HFFc6 (cell line): ENCODE measurements at regions not wholly inside any gene's neighbourhood (a gene's known extent, or its start where the extent isn't known, plus 50 kb on each side); places are given as distances from the start of the nearest gene placed in this dataset.

ENCODE experiments used
- DNase-seq: peaks from one replicate; pipeline ENCODE4 v3.0.0-alpha.2; 2018
- H3K27ac Mint-ChIP-seq: 2 replicates; pipeline ENCODE4 v1.8.0; 2020; ENCODE audit warnings: mild to moderate bottlenecking, mixed read lengths
- H3K27me3 Mint-ChIP-seq: 2 replicates; pipeline ENCODE4 v1.8.0; 2021; ENCODE audit warnings: mild to moderate bottlenecking, moderate library complexity, mixed read lengths; ENCODE audit not compliant: insufficient read depth
- H3K36me3 Mint-ChIP-seq: 2 replicates; pipeline ENCODE4 v1.8.0; 2021; ENCODE audit warnings: low read depth, mixed read lengths
- H3K4me1 Mint-ChIP-seq: 2 replicates; pipeline ENCODE4 v1.8.0; 2020; ENCODE audit warnings: low read depth, mixed read lengths
- H3K4me3 Mint-ChIP-seq: 2 replicates; pipeline ENCODE4 v1.8.0; 2020; ENCODE audit warnings: mild to moderate bottlenecking, moderate library complexity, mixed read lengths
- H3K9me3 Mint-ChIP-seq: 2 replicates; pipeline ENCODE4 v1.8.0; 2020; ENCODE audit warnings: mild to moderate bottlenecking, mixed read lengths
- TF ChIP-seq, protein P1 (sequence below): fragments of 200-600 bp; sonication (generic); IDR thresholded peaks from 2 replicates; pipeline ENCODE4 v1.5.0; 2021; ENCODE audit warnings: antibody characterized with exemption, mild to moderate bottlenecking

GRCh38 chr18:60585670-60586069, 213.1 kb upstream of the MC4R start:
- H3K9me3 Mint-ChIP-seq, result peaks cover 23% of the 10 kb centered on the region
- no peaks in the 10 kb centered on the region for H3K4me1 Mint-ChIP-seq
- H3K36me3 Mint-ChIP-seq, result no peaks in the 10 kb centered on the region
- no peak for DNase-seq
- H3K4me3 Mint-ChIP-seq, result no peak overlapping the region
- TF ChIP-seq, protein P1, sequence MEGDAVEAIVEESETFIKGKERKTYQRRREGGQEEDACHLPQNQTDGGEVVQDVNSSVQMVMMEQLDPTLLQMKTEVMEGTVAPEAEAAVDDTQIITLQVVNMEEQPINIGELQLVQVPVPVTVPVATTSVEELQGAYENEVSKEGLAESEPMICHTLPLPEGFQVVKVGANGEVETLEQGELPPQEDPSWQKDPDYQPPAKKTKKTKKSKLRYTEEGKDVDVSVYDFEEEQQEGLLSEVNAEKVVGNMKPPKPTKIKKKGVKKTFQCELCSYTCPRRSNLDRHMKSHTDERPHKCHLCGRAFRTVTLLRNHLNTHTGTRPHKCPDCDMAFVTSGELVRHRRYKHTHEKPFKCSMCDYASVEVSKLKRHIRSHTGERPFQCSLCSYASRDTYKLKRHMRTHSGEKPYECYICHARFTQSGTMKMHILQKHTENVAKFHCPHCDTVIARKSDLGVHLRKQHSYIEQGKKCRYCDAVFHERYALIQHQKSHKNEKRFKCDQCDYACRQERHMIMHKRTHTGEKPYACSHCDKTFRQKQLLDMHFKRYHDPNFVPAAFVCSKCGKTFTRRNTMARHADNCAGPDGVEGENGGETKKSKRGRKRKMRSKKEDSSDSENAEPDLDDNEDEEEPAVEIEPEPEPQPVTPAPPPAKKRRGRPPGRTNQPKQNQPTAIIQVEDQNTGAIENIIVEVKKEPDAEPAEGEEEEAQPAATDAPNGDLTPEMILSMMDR, result no peak
- no peaks in the 10 kb centered on the region for H3K27me3 Mint-ChIP-seq
- H3K27ac Mint-ChIP-seq, result no peak overlapping the region

DNA sequence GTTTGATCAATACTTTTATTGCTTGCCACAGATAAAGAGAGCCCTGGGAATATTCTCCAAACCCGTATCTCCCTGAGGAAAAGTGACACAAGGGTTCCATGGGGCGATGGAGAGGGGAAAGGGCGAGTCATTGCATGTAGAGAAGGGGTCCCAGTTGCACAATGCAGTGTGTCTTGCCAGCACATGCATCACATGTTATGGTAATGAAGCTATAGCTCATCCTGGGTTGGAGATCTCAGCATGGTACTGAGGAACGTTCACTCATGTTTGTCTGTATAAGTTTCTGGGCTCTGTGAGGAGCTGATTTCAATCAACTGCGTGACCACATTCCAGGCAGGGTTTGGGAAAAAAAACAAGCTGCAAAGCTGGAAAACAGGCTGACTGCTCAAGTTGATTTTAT, 220.7 kb upstream of the MC4R start:
- TF ChIP-seq, protein P1, result no peak
- H3K27ac Mint-ChIP-seq, result no peak overlapping the region
- no peaks in the 10 kb centered on the region for H3K36me3 Mint-ChIP-seq
- no peak overlapping the region for H3K4me3 Mint-ChIP-seq
- no peaks in the 10 kb centered on the region for H3K27me3 Mint-ChIP-seq
- no peaks in the 10 kb centered on the region for H3K4me1 Mint-ChIP-seq
- DNase-seq, result no peak
- H3K9me3 Mint-ChIP-seq, result no peaks in the 10 kb centered on the region

DNA sequence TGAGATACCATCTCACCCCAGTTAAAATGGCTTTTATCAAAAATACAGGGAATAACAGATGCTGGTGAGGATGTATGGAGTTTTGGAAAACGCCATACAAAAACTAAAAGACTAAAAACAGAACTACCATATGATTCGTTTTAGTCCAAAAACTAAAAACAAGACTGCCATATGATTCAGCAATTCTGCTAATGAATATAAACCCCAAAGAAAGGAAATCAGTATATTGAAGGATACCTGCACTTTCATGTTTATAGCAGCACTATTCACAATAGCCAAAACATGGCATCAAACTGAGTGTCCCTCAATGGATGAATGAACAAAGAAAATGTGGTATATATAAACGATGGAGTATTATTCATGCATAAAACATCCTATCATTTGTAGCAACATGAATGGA, 224.4 kb upstream of the MC4R start:
- H3K4me3 Mint-ChIP-seq, result no peak overlapping the region
- H3K36me3 Mint-ChIP-seq, result no peaks in the 10 kb centered on the region
- H3K4me1 Mint-ChIP-seq, result no peaks in the 10 kb centered on the region
- no peak overlapping the region for H3K27ac Mint-ChIP-seq
- TF ChIP-seq, protein P1, result no peak
- no peak for DNase-seq
- H3K9me3 Mint-ChIP-seq, result 0 out of 2 replicates have a peak, but pooled peaks cover 7% of the 10 kb centered on the region
- H3K27me3 Mint-ChIP-seq, result no peaks in the 10 kb centered on the region

DNA sequence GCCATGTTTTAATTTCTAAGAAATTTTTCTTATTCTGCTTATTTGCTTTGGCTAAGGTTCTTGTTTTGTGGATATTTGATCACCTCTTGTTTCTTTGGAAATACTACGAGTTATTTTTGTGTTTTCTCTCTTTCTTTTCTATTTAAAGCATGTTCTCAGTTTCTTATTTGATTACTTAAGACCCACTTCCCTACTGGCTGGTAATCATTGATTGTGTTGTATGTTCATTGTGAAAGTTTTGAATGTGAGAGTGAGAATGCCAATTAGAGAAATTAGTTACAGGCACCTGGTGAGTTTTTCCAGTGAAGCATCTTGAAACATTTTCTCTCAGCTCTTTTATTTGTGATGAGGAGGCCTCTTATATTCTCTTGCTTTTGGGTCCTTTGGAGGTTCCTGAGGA, 226.7 kb upstream of the MC4R start:
- no peak for DNase-seq
- TF ChIP-seq, protein P1, result no peak
- H3K4me1 Mint-ChIP-seq, result no peaks in the 10 kb centered on the region
- no peaks in the 10 kb centered on the region for H3K27me3 Mint-ChIP-seq
- H3K9me3 Mint-ChIP-seq, result 0 out of 2 replicates have a peak, but pooled peaks cover 7% of the 10 kb centered on the region
- no peak overlapping the region for H3K4me3 Mint-ChIP-seq
- H3K27ac Mint-ChIP-seq, result no peak overlapping the region
- H3K36me3 Mint-ChIP-seq, result no peaks in the 10 kb centered on the region

DNA sequence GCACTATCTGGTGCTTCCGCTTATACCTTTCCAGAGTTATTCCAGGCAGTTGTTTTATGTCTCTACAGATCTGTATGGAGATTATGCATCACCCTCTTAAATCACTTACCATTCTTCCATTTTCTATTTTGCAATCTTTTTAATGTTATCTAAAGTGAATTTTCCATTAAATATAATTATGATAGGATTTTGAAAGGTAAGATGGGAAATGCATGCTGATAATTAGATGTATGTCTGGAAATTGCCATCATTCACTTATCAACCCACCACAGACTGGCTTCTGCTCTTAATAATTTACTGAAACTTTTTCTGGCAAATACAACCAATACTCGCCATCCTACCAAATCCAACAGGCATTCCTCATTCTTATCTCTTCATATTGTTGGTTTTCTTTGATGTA, 227.4 kb upstream of the MC4R start:
- no peak for DNase-seq
- Mint-ChIP-seq H3K4me3 (no peak overlapping the region), H3K9me3 (0 out of 2 replicates have a peak, but pooled peaks cover 7% of the 10 kb centered on the region), H3K36me3 (no peaks in the 10 kb centered on the region), H3K4me1 (no peaks in the 10 kb centered on the region), H3K27me3 (no peaks in the 10 kb centered on the region), H3K27ac (no peak overlapping the region)
- TF ChIP-seq, protein P1, result no peak

- no peaks in the 10 kb centered on the region for H3K36me3 Mint-ChIP-seq
Observed at GRCh38 chr18:60601249-60601648, 228.7 kb upstream of the MC4R start.

More at GRCh38 chr18:60601249-60601648, 228.7 kb upstream of the MC4R start:
- H3K27ac Mint-ChIP-seq, result no peak overlapping the region
- TF ChIP-seq, protein P1, result no peak
- no peak overlapping the region for H3K4me3 Mint-ChIP-seq
- H3K4me1 Mint-ChIP-seq, result no peaks in the 10 kb centered on the region
- H3K27me3 Mint-ChIP-seq, result no peaks in the 10 kb centered on the region; the same call in 1 of the 2 replicates
- H3K9me3 Mint-ChIP-seq, result 0 out of 2 replicates have a peak, but pooled peaks cover 7% of the 10 kb centered on the region
- no peak for DNase-seq
